Adrenal gland (tissue), 5 donors: ENCODE measurements at regions not wholly inside any gene's neighbourhood (a gene's known extent, or its start where the extent isn't known, plus 50 kb on each side); places are given as distances from the start of the nearest gene placed in this dataset.

Experiments used
- POLR2A ChIP-seq, 2 donors: fragments of 450-650 bp; IDR thresholded peaks; one replicate each; pipeline ENCODE4 v1.6.1; 2017; ENCODE audit warnings: antibody characterized with exemption in 2 of 2, mild to moderate bottlenecking in 2 of 2, moderate library complexity in 1 of 2
- TF ChIP-seq, protein P1 (sequence below), 6 experiments: fragments of 450-650 bp in 4 of 6; fragments of 200-600 bp in 2 of 6; sonication (generic) in 1 of 6; IDR thresholded peaks; 1 replicate in 5 of 6; 2 replicates in 1 of 6; pipeline versions ENCODE4 v1.5.1 to v1.8.0; 2016 to 2021; ENCODE audit warnings: antibody characterized with exemption in 6 of 6, mild to moderate bottlenecking in 2 of 6, moderate library complexity in 1 of 6
- donor health status: DM: no; HTN: no; CAD: no.

DNA sequence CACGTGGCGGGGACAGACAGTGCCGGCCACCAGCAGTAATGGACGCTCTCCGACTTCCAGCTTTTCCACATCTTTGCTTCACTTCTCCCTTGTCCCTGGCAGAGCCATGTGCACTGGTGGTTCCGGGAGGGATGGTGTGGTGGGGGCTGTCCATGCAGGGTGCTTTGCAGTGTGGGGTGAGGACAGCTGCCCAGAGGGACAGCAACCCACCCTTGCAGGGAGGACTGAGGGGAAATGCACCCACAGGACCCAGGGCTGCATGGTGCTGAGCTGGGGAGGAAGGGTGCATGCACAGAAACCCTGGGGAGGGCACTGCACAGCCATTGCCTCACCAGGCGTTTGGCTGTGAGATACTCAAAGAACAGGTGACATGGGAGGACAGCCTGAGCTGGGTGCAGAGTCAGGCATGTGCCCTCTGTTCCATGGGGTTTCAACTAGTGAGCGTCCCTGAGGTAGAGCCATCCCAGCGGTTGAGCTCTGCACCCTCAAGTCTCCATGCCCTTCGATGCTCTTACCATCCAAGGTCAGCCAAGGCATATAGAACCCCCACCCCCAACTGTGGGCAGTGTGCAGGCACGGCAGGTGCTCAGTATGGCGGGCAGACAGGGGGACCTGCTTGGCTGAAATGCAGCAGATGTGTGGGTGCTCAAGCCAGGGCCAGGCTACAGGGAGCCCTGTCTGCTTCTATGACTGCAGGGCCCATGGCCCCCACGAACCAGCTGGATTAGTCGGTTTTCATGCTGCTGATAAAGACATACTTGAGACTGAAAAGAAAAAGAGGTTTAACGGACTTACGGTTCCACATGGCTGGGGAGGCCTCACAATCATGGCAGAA, 239.7 kb downstream of the TTLL2 start:
- no peak for TF ChIP-seq POLR2A (IDR thresholded peaks at IDR 0.05)
- TF ChIP-seq, protein P1, sequence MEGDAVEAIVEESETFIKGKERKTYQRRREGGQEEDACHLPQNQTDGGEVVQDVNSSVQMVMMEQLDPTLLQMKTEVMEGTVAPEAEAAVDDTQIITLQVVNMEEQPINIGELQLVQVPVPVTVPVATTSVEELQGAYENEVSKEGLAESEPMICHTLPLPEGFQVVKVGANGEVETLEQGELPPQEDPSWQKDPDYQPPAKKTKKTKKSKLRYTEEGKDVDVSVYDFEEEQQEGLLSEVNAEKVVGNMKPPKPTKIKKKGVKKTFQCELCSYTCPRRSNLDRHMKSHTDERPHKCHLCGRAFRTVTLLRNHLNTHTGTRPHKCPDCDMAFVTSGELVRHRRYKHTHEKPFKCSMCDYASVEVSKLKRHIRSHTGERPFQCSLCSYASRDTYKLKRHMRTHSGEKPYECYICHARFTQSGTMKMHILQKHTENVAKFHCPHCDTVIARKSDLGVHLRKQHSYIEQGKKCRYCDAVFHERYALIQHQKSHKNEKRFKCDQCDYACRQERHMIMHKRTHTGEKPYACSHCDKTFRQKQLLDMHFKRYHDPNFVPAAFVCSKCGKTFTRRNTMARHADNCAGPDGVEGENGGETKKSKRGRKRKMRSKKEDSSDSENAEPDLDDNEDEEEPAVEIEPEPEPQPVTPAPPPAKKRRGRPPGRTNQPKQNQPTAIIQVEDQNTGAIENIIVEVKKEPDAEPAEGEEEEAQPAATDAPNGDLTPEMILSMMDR (IDR thresholded peaks at IDR 0.05), result no peak
